NT2/D1 (cell line): ENCODE measurements at regions not wholly inside any gene's neighbourhood (a gene's known extent, or its start where the extent isn't known, plus 50 kb on each side); places are given as distances from the start of the nearest gene placed in this dataset.

Experiments used
- DNase-seq: peaks from one replicate; pipeline ENCODE4 v3.0.0-alpha.2; 2011; ENCODE audit warnings: low read depth, low spot score
- H3K27me3 ChIP-seq: 2 replicates; pipeline ENCODE4 v1.6.0; 2011; ENCODE audit warnings: mild to moderate bottlenecking; ENCODE audit not compliant: insufficient read length, insufficient read depth
- H3K36me3 ChIP-seq: 2 replicates; pipeline ENCODE4 v1.6.1; 2011; ENCODE audit warnings: mild to moderate bottlenecking, low read length, mixed read lengths; ENCODE audit not compliant: insufficient read depth, insufficient read length
- H3K4me1 ChIP-seq: 2 replicates; pipeline ENCODE4 v1.5.1; 2011; ENCODE audit not compliant: insufficient read depth, insufficient read length
- H3K4me3 ChIP-seq: 2 replicates; pipeline ENCODE4 v1.5.1; 2011; ENCODE audit warnings: low read depth; ENCODE audit not compliant: insufficient read length
- H3K9ac ChIP-seq: 2 replicates; pipeline ENCODE4 v1.6.0; 2011; ENCODE audit warnings: low read depth; ENCODE audit not compliant: insufficient read length
- H3K9me3 ChIP-seq: 2 replicates; pipeline ENCODE4 v1.5.1; 2011; ENCODE audit warnings: mild to moderate bottlenecking, low read length; ENCODE audit not compliant: insufficient read depth
- SUZ12 ChIP-seq: IDR thresholded peaks from 2 replicates; pipeline ENCODE4 v1.6.1; 2011; ENCODE audit not compliant: insufficient read length, insufficient read depth; ENCODE audit errors: extremely low read depth
- YY1 ChIP-seq: IDR thresholded peaks from 2 replicates; pipeline ENCODE4 v1.6.1; 2011; ENCODE audit not compliant: insufficient read length, insufficient read depth
- ZNF274 ChIP-seq: IDR thresholded peaks from 2 replicates; pipeline ENCODE4 v1.6.1; 2011; ENCODE audit warnings: mild to moderate bottlenecking, low read depth, low read length

- DNase-seq, result no peak
- H3K9ac ChIP-seq, result no peak overlapping the region
These were observed 69.6 kb upstream of the CCDC190 start for GRCh38 chr1:162930532-162930931.

DNA sequence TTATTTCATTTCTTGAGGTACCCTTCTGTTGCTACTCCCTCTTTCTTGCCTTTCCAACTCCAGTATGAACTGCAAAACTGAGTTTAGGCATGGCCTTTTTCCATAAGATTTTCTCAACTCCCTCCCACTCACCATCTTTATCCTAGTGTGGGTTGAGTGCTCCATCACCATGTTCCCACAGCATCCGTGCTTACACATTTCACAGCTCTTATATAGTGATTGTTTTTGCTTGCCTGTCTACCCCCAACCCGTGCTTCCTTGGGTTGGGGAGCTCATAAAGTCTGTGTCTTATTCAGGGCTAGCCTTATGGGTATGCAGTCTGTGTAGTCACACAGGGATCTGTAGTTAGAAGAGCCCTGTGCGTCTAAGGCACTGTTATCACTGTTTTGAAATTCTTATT, 68.2 kb upstream of the CCDC190 start:
- no peak for DNase-seq
- Histone ChIP-seq H3K27me3 (no peaks in the 10 kb centered on the region), H3K4me3 (no peak overlapping the region), H3K9ac (no peak overlapping the region), H3K4me1 (no peaks in the 10 kb centered on the region), H3K36me3 (no peaks in the 10 kb centered on the region), H3K9me3 (no peaks in the 10 kb centered on the region)
- TF ChIP-seq YY1 (no peak), SUZ12 (no peak), ZNF274 (no peak)

More at GRCh38 chr1:162930532-162930931, 69.6 kb upstream of the CCDC190 start:
- Histone ChIP-seq H3K9me3 (no peaks in the 10 kb centered on the region), H3K4me1 (no peaks in the 10 kb centered on the region), H3K36me3 (no peaks in the 10 kb centered on the region), H3K4me3 (no peak overlapping the region), H3K27me3 (no peaks in the 10 kb centered on the region)
- no peak for TF ChIP-seq YY1
- no peak for TF ChIP-seq ZNF274
- TF ChIP-seq SUZ12, result no peak

DNA sequence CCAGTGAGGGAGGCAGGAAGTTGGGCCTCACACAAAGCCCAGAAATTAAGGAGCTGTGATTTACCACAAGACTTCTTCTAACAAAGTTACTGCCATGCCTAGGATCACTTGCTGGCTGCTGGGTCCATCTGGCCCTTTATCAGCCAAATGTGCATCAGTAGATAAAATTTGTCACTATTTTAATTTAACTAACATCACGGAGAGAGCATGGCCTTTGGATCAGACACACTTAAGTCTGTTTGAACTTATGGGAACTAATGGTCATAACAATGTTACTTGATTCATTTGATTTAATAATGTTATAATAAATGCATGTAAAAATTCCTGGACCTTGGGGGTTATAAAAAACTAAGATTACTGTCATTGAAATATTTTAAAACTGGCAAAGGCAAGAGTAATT, 67.2 kb upstream of the CCDC190 start:
- Histone ChIP-seq H3K9ac (no peak overlapping the region), H3K4me1 (no peaks in the 10 kb centered on the region), H3K9me3 (no peaks in the 10 kb centered on the region), H3K4me3 (no peak overlapping the region), H3K27me3 (no peaks in the 10 kb centered on the region), H3K36me3 (no peaks in the 10 kb centered on the region)
- TF ChIP-seq YY1 (no peak), SUZ12 (no peak), ZNF274 (no peak)
- DNase-seq, result no peak

DNA sequence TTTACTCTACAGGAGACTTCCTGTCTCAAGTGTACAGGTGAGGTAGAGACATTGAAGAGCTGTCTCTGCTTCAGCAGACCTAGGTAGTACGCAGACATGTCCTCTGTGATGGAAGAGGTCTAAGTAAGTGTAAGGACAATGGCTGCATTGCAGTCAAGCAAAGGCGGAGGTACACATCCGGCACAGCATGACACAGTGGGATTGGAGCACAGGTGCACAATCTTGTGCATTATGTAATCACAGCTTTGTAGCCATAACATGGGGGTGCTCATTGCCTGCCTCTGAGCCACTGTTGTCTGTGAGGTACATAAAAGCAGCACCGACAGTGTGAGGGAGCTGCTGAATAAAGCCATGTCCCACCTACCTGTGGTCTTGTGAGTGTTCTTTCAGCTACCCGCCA, 66.4 kb upstream of the CCDC190 start:
- no peaks in the 10 kb centered on the region for H3K4me1 ChIP-seq
- no peak overlapping the region for H3K9ac ChIP-seq
- H3K4me3 ChIP-seq, result no peak overlapping the region
- DNase-seq, result no peak
- no peaks in the 10 kb centered on the region for H3K9me3 ChIP-seq
- TF ChIP-seq SUZ12, result no peak
- no peak for TF ChIP-seq ZNF274
- no peak for TF ChIP-seq YY1
- no peaks in the 10 kb centered on the region for H3K36me3 ChIP-seq
- no peaks in the 10 kb centered on the region for H3K27me3 ChIP-seq

DNA sequence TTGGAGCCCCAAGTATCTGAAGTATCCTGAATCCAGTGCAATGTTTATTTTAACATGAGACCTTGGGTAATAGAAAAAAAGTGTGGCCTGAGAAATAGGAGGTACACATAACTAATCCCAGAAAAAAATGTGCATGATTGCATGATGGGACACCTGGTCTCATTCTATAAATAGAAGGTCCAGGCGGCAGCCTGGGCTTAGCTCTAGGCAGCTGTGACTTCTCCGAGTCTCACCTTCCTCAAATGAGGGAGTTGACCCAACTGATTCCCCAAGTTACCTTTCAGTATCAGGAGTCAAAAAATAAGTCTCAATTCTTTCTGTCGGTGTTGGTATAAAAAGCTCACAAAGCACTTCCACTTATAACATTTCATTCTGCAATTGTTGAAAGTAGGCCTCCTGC, 65.9 kb upstream of the CCDC190 start:
- no peak for TF ChIP-seq SUZ12
- no peak for TF ChIP-seq ZNF274
- TF ChIP-seq YY1, result no peak
- H3K4me1 ChIP-seq, result no peaks in the 10 kb centered on the region
- H3K4me3 ChIP-seq, result no peak overlapping the region
- no peak overlapping the region for H3K9ac ChIP-seq
- H3K36me3 ChIP-seq, result no peaks in the 10 kb centered on the region
- H3K9me3 ChIP-seq, result no peaks in the 10 kb centered on the region
- H3K27me3 ChIP-seq, result no peaks in the 10 kb centered on the region
- DNase-seq, result no peak

GRCh38 chr1:162924179-162924578, 63.2 kb upstream of the CCDC190 start:
- Histone ChIP-seq H3K9ac (no peak overlapping the region), H3K9me3 (no peaks in the 10 kb centered on the region), H3K4me3 (no peak overlapping the region), H3K36me3 (no peaks in the 10 kb centered on the region), H3K27me3 (no peaks in the 10 kb centered on the region), H3K4me1 (no peaks in the 10 kb centered on the region)
- TF ChIP-seq ZNF274, result no peak
- no peak for TF ChIP-seq SUZ12
- TF ChIP-seq YY1, result no peak
- no peak for DNase-seq

GRCh38 chr1:162922201-162922600, 61.2 kb upstream of the CCDC190 start:
- no peak overlapping the region for H3K9ac ChIP-seq
- no peak for DNase-seq
- H3K9me3 ChIP-seq, result no peaks in the 10 kb centered on the region
- no peak for TF ChIP-seq ZNF274
- TF ChIP-seq YY1, result no peak
- TF ChIP-seq SUZ12, result no peak
- no peaks in the 10 kb centered on the region for H3K36me3 ChIP-seq
- H3K4me1 ChIP-seq, result no peaks in the 10 kb centered on the region
- H3K4me3 ChIP-seq, result no peak overlapping the region
- no peaks in the 10 kb centered on the region for H3K27me3 ChIP-seq

GRCh38 chr1:162921311-162921710, 60.3 kb upstream of the CCDC190 start:
- no peak for DNase-seq
- H3K9me3 ChIP-seq, result no peaks in the 10 kb centered on the region
- no peak overlapping the region for H3K4me3 ChIP-seq
- H3K9ac ChIP-seq, result no peak overlapping the region
- no peaks in the 10 kb centered on the region for H3K4me1 ChIP-seq
- TF ChIP-seq SUZ12, result no peak
- no peak for TF ChIP-seq ZNF274
- TF ChIP-seq YY1, result no peak
- no peaks in the 10 kb centered on the region for H3K36me3 ChIP-seq
- H3K27me3 ChIP-seq, result no peaks in the 10 kb centered on the region
